ENCODE measurements at regions not wholly inside any gene's neighbourhood (a gene's known extent, or its start where the extent isn't known, plus 50 kb on each side); places are given as distances from the start of the nearest gene placed in this dataset.
"Not testable (repeated sequence)": the region's sequence is repeated elsewhere in the genome, so short reads cannot be mapped to it uniquely, and the experiment has no call there.

GRCh38 chr18:1444062-1444461 lies 539.4 kb downstream of the ADCYAP1 start:
- TF ChIP-seq, protein P1, sequence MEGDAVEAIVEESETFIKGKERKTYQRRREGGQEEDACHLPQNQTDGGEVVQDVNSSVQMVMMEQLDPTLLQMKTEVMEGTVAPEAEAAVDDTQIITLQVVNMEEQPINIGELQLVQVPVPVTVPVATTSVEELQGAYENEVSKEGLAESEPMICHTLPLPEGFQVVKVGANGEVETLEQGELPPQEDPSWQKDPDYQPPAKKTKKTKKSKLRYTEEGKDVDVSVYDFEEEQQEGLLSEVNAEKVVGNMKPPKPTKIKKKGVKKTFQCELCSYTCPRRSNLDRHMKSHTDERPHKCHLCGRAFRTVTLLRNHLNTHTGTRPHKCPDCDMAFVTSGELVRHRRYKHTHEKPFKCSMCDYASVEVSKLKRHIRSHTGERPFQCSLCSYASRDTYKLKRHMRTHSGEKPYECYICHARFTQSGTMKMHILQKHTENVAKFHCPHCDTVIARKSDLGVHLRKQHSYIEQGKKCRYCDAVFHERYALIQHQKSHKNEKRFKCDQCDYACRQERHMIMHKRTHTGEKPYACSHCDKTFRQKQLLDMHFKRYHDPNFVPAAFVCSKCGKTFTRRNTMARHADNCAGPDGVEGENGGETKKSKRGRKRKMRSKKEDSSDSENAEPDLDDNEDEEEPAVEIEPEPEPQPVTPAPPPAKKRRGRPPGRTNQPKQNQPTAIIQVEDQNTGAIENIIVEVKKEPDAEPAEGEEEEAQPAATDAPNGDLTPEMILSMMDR (IDR thresholded peaks at IDR 0.05): not testable (repeated sequence)
- TF ChIP-seq POLR2AphosphoS5, POLR2A (IDR thresholded peaks at IDR 0.05): not testable (repeated sequence)

All from sigmoid colon (tissue), 4 donors.